ENCODE measurements at regions not wholly inside any gene's neighbourhood (a gene's known extent, or its start where the extent isn't known, plus 50 kb on each side); places are given as distances from the start of the nearest gene placed in this dataset.

- Histone ChIP-seq H3K27ac (ENCODE audit: low read depth, low read length) (no peak overlapping the region), H3K9me3 (ENCODE audit: control insufficient read depth, insufficient read depth, low read length) (no peaks in the 10 kb centered on the region), H3K27me3 (ENCODE audit: control insufficient read depth, insufficient read depth, low read length) (no peaks in the 10 kb centered on the region), H3K4me3 (ENCODE audit: low read depth, low read length) (no peak overlapping the region)
- POLR2A ChIA-PET = no interaction called here
- no peak for TF ChIP-seq CTCF (IDR thresholded peaks at IDR 0.05; ENCODE audit: low read depth, low read length)
- no peak for DNase-seq (ENCODE audit: low read depth, low spot score)
- CTCF ChIA-PET = no interaction called here
These were observed 114.8 kb downstream of the ALX1 start for GRCh38 chr12:85394809-85395208.

- TF ChIP-seq CTCF (IDR thresholded peaks at IDR 0.05; ENCODE audit: low read depth, low read length) = no peak
- Histone ChIP-seq H3K27ac (ENCODE audit: low read depth, low read length) (no peak overlapping the region), H3K27me3 (ENCODE audit: control insufficient read depth, insufficient read depth, low read length) (no peaks in the 10 kb centered on the region), H3K9me3 (ENCODE audit: control insufficient read depth, insufficient read depth, low read length) (no peaks in the 10 kb centered on the region), H3K4me3 (ENCODE audit: low read depth, low read length) (no peak overlapping the region)
- POLR2A ChIA-PET = no interaction called here
- DNase-seq (ENCODE audit: low read depth, low spot score) = no peak
- CTCF ChIA-PET = no interaction called here
These were observed 125.2 kb downstream of the ALX1 start for GRCh38 chr12:85405262-85405661.

- no peak overlapping the region for H3K27ac ChIP-seq (ENCODE audit: low read depth, low read length)
- DNase-seq (ENCODE audit: low read depth, low spot score) = no peak
- no peaks in the 10 kb centered on the region for H3K9me3 ChIP-seq (ENCODE audit: control insufficient read depth, insufficient read depth, low read length)
- no peak overlapping the region for H3K4me3 ChIP-seq (ENCODE audit: low read depth, low read length)
- POLR2A ChIA-PET = no interaction called here
- H3K27me3 ChIP-seq (ENCODE audit: control insufficient read depth, insufficient read depth, low read length) = no peaks in the 10 kb centered on the region
- no peak for TF ChIP-seq CTCF (IDR thresholded peaks at IDR 0.05; ENCODE audit: low read depth, low read length)
- CTCF ChIA-PET = no interaction called here
These were observed 125.9 kb downstream of the ALX1 start for GRCh38 chr12:85405781-85406522.

- ChIA-PET POLR2A (no interaction called here), CTCF (no interaction called here)
- H3K4me3 ChIP-seq (ENCODE audit: low read depth, low read length) = no peak overlapping the region
- no peaks in the 10 kb centered on the region for H3K27me3 ChIP-seq (ENCODE audit: control insufficient read depth, insufficient read depth, low read length)
- no peak for TF ChIP-seq CTCF (IDR thresholded peaks at IDR 0.05; ENCODE audit: low read depth, low read length)
- no peaks in the 10 kb centered on the region for H3K9me3 ChIP-seq (ENCODE audit: control insufficient read depth, insufficient read depth, low read length)
- no peak overlapping the region for H3K27ac ChIP-seq (ENCODE audit: low read depth, low read length)
- no peak for DNase-seq (ENCODE audit: low read depth, low spot score)
These were observed 133.2 kb downstream of the ALX1 start for GRCh38 chr12:85413266-85413665.

- no peaks in the 10 kb centered on the region for H3K9me3 ChIP-seq (ENCODE audit: control insufficient read depth, insufficient read depth, low read length)
- no peak overlapping the region for H3K27ac ChIP-seq (ENCODE audit: low read depth, low read length)
- H3K27me3 ChIP-seq (ENCODE audit: control insufficient read depth, insufficient read depth, low read length) = no peaks in the 10 kb centered on the region
- DNase-seq (ENCODE audit: low read depth, low spot score) = no peak
- CTCF ChIA-PET = no interaction called here
- no peak for TF ChIP-seq CTCF (IDR thresholded peaks at IDR 0.05; ENCODE audit: low read depth, low read length)
- no peak overlapping the region for H3K4me3 ChIP-seq (ENCODE audit: low read depth, low read length)
- POLR2A ChIA-PET = no interaction called here
These were observed 142.7 kb downstream of the ALX1 start for GRCh38 chr12:85422762-85423161.

Measured in AG04450 (cell line).